Breast epithelium (tissue), 3 donors: ENCODE measurements at regions not wholly inside any gene's neighbourhood (a gene's known extent, or its start where the extent isn't known, plus 50 kb on each side); places are given as distances from the start of the nearest gene placed in this dataset.
"Not testable (repeated sequence)": the region's sequence is repeated elsewhere in the genome, so short reads cannot be mapped to it uniquely, and the experiment has no call there.

Experiments
- POLR2A ChIP-seq: fragments of 450-650 bp; IDR thresholded peaks from one replicate; pipeline ENCODE4 v1.6.1; 2016; ENCODE audit warnings: antibody characterized with exemption, mild to moderate bottlenecking, moderate library complexity
- POLR2AphosphoS5 ChIP-seq, 3 donors: sonication (generic); formaldehyde crosslinking; IDR thresholded peaks; one replicate each; pipeline ENCODE4 v1.6.1; 2017; ENCODE audit warnings: antibody characterized with exemption in 3 of 3
- TF ChIP-seq, protein P1 (sequence below), 3 donors: fragments of 450-650 bp; IDR thresholded peaks; one replicate each; pipeline ENCODE4 v1.5.1; 2016 to 2017; ENCODE audit warnings: antibody characterized with exemption in 3 of 3, mild to moderate bottlenecking in 3 of 3, moderate library complexity in 3 of 3

GRCh38 chr10:123371626-123372025, 217.4 kb downstream of the BUB3 start:
- not testable (repeated sequence) for TF ChIP-seq POLR2A; POLR2AphosphoS5 (IDR thresholded peaks at IDR 0.05)
- TF ChIP-seq, protein P1, sequence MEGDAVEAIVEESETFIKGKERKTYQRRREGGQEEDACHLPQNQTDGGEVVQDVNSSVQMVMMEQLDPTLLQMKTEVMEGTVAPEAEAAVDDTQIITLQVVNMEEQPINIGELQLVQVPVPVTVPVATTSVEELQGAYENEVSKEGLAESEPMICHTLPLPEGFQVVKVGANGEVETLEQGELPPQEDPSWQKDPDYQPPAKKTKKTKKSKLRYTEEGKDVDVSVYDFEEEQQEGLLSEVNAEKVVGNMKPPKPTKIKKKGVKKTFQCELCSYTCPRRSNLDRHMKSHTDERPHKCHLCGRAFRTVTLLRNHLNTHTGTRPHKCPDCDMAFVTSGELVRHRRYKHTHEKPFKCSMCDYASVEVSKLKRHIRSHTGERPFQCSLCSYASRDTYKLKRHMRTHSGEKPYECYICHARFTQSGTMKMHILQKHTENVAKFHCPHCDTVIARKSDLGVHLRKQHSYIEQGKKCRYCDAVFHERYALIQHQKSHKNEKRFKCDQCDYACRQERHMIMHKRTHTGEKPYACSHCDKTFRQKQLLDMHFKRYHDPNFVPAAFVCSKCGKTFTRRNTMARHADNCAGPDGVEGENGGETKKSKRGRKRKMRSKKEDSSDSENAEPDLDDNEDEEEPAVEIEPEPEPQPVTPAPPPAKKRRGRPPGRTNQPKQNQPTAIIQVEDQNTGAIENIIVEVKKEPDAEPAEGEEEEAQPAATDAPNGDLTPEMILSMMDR (IDR thresholded peaks at IDR 0.05), result not testable (repeated sequence)
